ENCODE measurements at regions not wholly inside any gene's neighbourhood (a gene's known extent, or its start where the extent isn't known, plus 50 kb on each side); places are given as distances from the start of the nearest gene placed in this dataset.

- peaks cover 4% of the 10 kb centered on the region; the same call in 1 of the 2 replicates for H3K9me3 ChIP-seq (ENCODE audit: insufficient read depth, low read length)
- H3K4me3 ChIP-seq (ENCODE audit: insufficient read depth, low read length, poor library complexity, severe bottlenecking): no peak overlapping the region
- H3K27ac ChIP-seq (ENCODE audit: low read depth, low read length): no peak overlapping the region
- H3K9me2 ChIP-seq (replicated peaks; ENCODE audit: insufficient read depth, low read length): no peaks in the 10 kb centered on the region
- no peaks in the 10 kb centered on the region for H4K20me1 ChIP-seq (ENCODE audit: low read depth, low read length)
- H3K27me3 ChIP-seq (ENCODE audit: low read length): no peaks in the 10 kb centered on the region
- no peaks in the 10 kb centered on the region for H3K79me2 ChIP-seq (ENCODE audit: insufficient read depth, low read length)
- TF ChIP-seq EZH2phosphoT487 (conservative IDR thresholded peaks at IDR 0.05; ENCODE audit: low read length) (no peak), CTCF (IDR thresholded peaks at IDR 0.05; ENCODE audit: insufficient read depth, low read length, poor library complexity, severe bottlenecking) (no peak)
- no peak overlapping the region for H2AFZ ChIP-seq (ENCODE audit: low read depth, low read length, severe bottlenecking)
- H3F3A ChIP-seq (ENCODE audit: insufficient read depth): no peaks in the 10 kb centered on the region
- no peaks in the 10 kb centered on the region for H3K36me3 ChIP-seq (ENCODE audit: low read length)
- no peak overlapping the region for H3K9ac ChIP-seq (ENCODE audit: low read length)
- H3K4me2 ChIP-seq (ENCODE audit: low read depth, low read length, poor library complexity, severe bottlenecking): no peak overlapping the region
Observed at GRCh38 chr18:56139372-56139771, 499.0 kb downstream of the TXNL1 start.

- no peak overlapping the region for H3K9ac ChIP-seq (ENCODE audit: low read length)
- no peaks in the 10 kb centered on the region for H4K20me1 ChIP-seq (ENCODE audit: low read depth, low read length)
- H3K27ac ChIP-seq (ENCODE audit: low read depth, low read length): no peak overlapping the region
- H3K4me3 ChIP-seq (ENCODE audit: insufficient read depth, low read length, poor library complexity, severe bottlenecking): no peak overlapping the region
- H3K79me2 ChIP-seq (ENCODE audit: insufficient read depth, low read length): no peaks in the 10 kb centered on the region
- H3K9me2 ChIP-seq (replicated peaks; ENCODE audit: insufficient read depth, low read length): no peaks in the 10 kb centered on the region
- no peak overlapping the region for H2AFZ ChIP-seq (ENCODE audit: low read depth, low read length, severe bottlenecking)
- TF ChIP-seq EZH2phosphoT487 (conservative IDR thresholded peaks at IDR 0.05; ENCODE audit: low read length) (no peak), CTCF (IDR thresholded peaks at IDR 0.05; ENCODE audit: insufficient read depth, low read length, poor library complexity, severe bottlenecking) (no peak)
- H3K27me3 ChIP-seq (ENCODE audit: low read length): no peaks in the 10 kb centered on the region
- H3K9me3 ChIP-seq (ENCODE audit: insufficient read depth, low read length): peaks cover 4% of the 10 kb centered on the region; the same call in 1 of the 2 replicates
- no peaks in the 10 kb centered on the region for H3K36me3 ChIP-seq (ENCODE audit: low read length)
- H3K4me2 ChIP-seq (ENCODE audit: low read depth, low read length, poor library complexity, severe bottlenecking): no peak overlapping the region
- no peaks in the 10 kb centered on the region for H3F3A ChIP-seq (ENCODE audit: insufficient read depth)
Observed at GRCh38 chr18:56136105-56136504, 502.3 kb downstream of the TXNL1 start.

GRCh38 chr18:56130481-56130880, 507.9 kb downstream of the TXNL1 start:
- no peak overlapping the region for H3K4me2 ChIP-seq (ENCODE audit: low read depth, low read length, poor library complexity, severe bottlenecking)

More at GRCh38 chr18:56130481-56130880, 507.9 kb downstream of the TXNL1 start:
- no peaks in the 10 kb centered on the region for H3K9me2 ChIP-seq (replicated peaks; ENCODE audit: insufficient read depth, low read length)
- H4K20me1 ChIP-seq (ENCODE audit: low read depth, low read length): no peaks in the 10 kb centered on the region
- H3F3A ChIP-seq (ENCODE audit: insufficient read depth): no peaks in the 10 kb centered on the region
- H2AFZ ChIP-seq (ENCODE audit: low read depth, low read length, severe bottlenecking): no peak overlapping the region
- H3K79me2 ChIP-seq (ENCODE audit: insufficient read depth, low read length): no peaks in the 10 kb centered on the region
- no peak overlapping the region for H3K27ac ChIP-seq (ENCODE audit: low read depth, low read length)
- H3K9ac ChIP-seq (ENCODE audit: low read length): no peak overlapping the region
- TF ChIP-seq CTCF (IDR thresholded peaks at IDR 0.05; ENCODE audit: insufficient read depth, low read length, poor library complexity, severe bottlenecking) (no peak), EZH2phosphoT487 (conservative IDR thresholded peaks at IDR 0.05; ENCODE audit: low read length) (no peak)
- no peaks in the 10 kb centered on the region for H3K9me3 ChIP-seq (ENCODE audit: insufficient read depth, low read length)
- H3K27me3 ChIP-seq (ENCODE audit: low read length): no peaks in the 10 kb centered on the region
- no peaks in the 10 kb centered on the region for H3K36me3 ChIP-seq (ENCODE audit: low read length)
- no peak overlapping the region for H3K4me3 ChIP-seq (ENCODE audit: insufficient read depth, low read length, poor library complexity, severe bottlenecking)

Measured in SU-DHL-6 (cell line).